DOHH2 (cell line): ENCODE measurements at regions not wholly inside any gene's neighbourhood (a gene's known extent, or its start where the extent isn't known, plus 50 kb on each side); places are given as distances from the start of the nearest gene placed in this dataset.
"Not testable (repeated sequence)": the region's sequence is repeated elsewhere in the genome, so short reads cannot be mapped to it uniquely, and the experiment has no call there.

Experiments
- H3F3A ChIP-seq: fragments of 200-600 bp; sonication (generic), shearing (Covaris generic); 2 replicates; pipeline ENCODE4 v1.6.0; 2016; ENCODE audit warnings: antibody characterized with exemption, mild to moderate bottlenecking; ENCODE audit not compliant: control insufficient read depth, insufficient read depth
- H3K27ac ChIP-seq: fragments of 200-600 bp; sonication (generic); 2 replicates; pipeline ENCODE4 v1.5.1; 2014; ENCODE audit warnings: low read depth, mild to moderate bottlenecking, low read length, moderate library complexity
- H3K27me3 ChIP-seq: fragments of 200-600 bp; sonication (generic); 2 replicates; pipeline ENCODE4 v1.6.1; 2014; ENCODE audit warnings: mild to moderate bottlenecking, low read length, mixed read lengths; ENCODE audit not compliant: control insufficient read depth
- H3K36me3 ChIP-seq: fragments of 200-600 bp; sonication (generic); 2 replicates; pipeline ENCODE4 v1.6.1; 2014; ENCODE audit warnings: mild to moderate bottlenecking, low read length, moderate library complexity, mixed read lengths; ENCODE audit not compliant: control insufficient read depth
- H3K4me1 ChIP-seq: fragments of 200-600 bp; sonication (generic); 2 replicates; pipeline ENCODE4 v1.6.1; 2014; ENCODE audit warnings: mild to moderate bottlenecking, low read length, mixed read lengths; ENCODE audit not compliant: control insufficient read depth
- H3K4me2 ChIP-seq: fragments of 200-600 bp; sonication (generic); 2 replicates; pipeline ENCODE4 v1.6.0; 2014; ENCODE audit warnings: mild to moderate bottlenecking, low read length, moderate library complexity
- H3K4me3 ChIP-seq: fragments of 200-600 bp; sonication (generic); 2 replicates; pipeline ENCODE4 v1.5.1; 2014; ENCODE audit warnings: mild to moderate bottlenecking, low read length, mixed read lengths
- H3K79me2 ChIP-seq: fragments of 200-600 bp; sonication (generic); 2 replicates; pipeline ENCODE4 v1.6.1; 2014; ENCODE audit warnings: mild to moderate bottlenecking, low read length, mixed read lengths; ENCODE audit not compliant: control insufficient read depth
- H3K9me2 ChIP-seq: fragments of 200-600 bp; sonication (generic); replicated peaks from 2 replicates; pipeline ENCODE4 v1.6.1; 2014; ENCODE audit warnings: mild to moderate bottlenecking, low read length, mixed read lengths; ENCODE audit not compliant: control insufficient read depth
- H3K9me3 ChIP-seq: fragments of 200-600 bp; sonication (generic); 2 replicates; pipeline ENCODE4 v1.6.1; 2014; ENCODE audit warnings: antibody characterized with exemption, low read length, mixed read lengths; ENCODE audit not compliant: control insufficient read depth, insufficient read depth
- H4K20me1 ChIP-seq: fragments of 200-600 bp; sonication (generic); 2 replicates; pipeline ENCODE4 v1.6.0; 2014; ENCODE audit warnings: low read depth, mild to moderate bottlenecking, antibody characterized with exemption, low read length, moderate library complexity; ENCODE audit not compliant: control insufficient read depth, insufficient read depth
- EZH2phosphoT487 ChIP-seq: fragments of 200-600 bp; sonication (generic); IDR thresholded peaks from 2 replicates; pipeline ENCODE4 v1.6.1; 2017; ENCODE audit warnings: borderline replicate concordance, mild to moderate bottlenecking, antibody characterized with exemption, low read length, moderate library complexity, mixed read lengths
- TF ChIP-seq, protein P1 (sequence below): fragments of 200-600 bp; sonication (generic); IDR thresholded peaks from one replicate; pipeline ENCODE4 v1.5.1; 2014; ENCODE audit warnings: antibody characterized with exemption, mild to moderate bottlenecking, low read depth, low read length; ENCODE audit not compliant: poor library complexity, severe bottlenecking

DNA sequence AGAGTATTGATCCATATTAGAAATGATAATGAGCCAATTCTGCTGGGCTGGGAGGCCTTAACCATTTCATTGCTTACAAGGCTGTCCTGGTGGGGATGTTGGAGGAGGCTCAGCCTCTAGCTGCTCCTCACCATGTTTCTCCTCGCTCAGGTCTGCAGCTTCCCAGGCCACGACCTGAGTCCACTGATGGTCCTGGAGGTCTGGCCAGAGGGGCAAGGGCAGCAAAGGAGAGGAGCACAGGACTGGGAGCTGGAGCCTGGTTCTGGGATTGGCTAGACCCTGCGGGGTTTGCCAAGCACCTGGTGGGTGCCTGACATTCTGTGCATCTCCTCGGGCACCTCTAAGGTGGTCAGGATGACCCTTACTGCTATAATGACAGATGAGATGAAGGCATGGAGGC, 92.6 kb downstream of the KIF26A start:
- H3K4me3 ChIP-seq, result no peak overlapping the region
- TF ChIP-seq, protein P1, sequence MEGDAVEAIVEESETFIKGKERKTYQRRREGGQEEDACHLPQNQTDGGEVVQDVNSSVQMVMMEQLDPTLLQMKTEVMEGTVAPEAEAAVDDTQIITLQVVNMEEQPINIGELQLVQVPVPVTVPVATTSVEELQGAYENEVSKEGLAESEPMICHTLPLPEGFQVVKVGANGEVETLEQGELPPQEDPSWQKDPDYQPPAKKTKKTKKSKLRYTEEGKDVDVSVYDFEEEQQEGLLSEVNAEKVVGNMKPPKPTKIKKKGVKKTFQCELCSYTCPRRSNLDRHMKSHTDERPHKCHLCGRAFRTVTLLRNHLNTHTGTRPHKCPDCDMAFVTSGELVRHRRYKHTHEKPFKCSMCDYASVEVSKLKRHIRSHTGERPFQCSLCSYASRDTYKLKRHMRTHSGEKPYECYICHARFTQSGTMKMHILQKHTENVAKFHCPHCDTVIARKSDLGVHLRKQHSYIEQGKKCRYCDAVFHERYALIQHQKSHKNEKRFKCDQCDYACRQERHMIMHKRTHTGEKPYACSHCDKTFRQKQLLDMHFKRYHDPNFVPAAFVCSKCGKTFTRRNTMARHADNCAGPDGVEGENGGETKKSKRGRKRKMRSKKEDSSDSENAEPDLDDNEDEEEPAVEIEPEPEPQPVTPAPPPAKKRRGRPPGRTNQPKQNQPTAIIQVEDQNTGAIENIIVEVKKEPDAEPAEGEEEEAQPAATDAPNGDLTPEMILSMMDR, result no peak
- no peak for TF ChIP-seq EZH2phosphoT487
- no peaks in the 10 kb centered on the region for H3F3A ChIP-seq
- H3K27ac ChIP-seq, result no peak overlapping the region
- no peak overlapping the region for H3K4me2 ChIP-seq
- H4K20me1 ChIP-seq, result no peaks in the 10 kb centered on the region
- no peaks in the 10 kb centered on the region for H3K27me3 ChIP-seq
- no peaks in the 10 kb centered on the region for H3K79me2 ChIP-seq
- no peaks in the 10 kb centered on the region for H3K9me2 ChIP-seq
- no peaks in the 10 kb centered on the region for H3K36me3 ChIP-seq
- peaks cover 20% of the 10 kb centered on the region for H3K4me1 ChIP-seq
- peaks cover 37% of the 10 kb centered on the region; the same call in 1 of the 2 replicates for H3K9me3 ChIP-seq

DNA sequence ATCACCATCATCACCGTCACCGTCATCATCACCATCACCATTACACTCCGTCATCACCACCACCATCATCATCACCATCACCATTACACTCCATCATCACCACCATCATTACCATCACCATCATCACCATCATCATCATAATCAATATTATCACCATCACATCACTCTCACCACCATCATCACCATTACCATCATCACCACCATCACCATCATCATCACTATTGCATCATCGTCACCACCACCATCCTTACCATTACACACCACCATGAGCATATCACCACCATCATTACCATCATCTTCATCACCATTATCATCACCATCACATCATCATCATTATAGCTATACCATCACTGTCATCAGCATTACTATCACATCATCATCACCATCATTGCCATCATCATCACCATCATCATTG, 93.7 kb downstream of the KIF26A start:
- no peaks in the 10 kb centered on the region for H4K20me1 ChIP-seq
- no peak for TF ChIP-seq EZH2phosphoT487
- TF ChIP-seq, protein P1, result no peak
- H3K27ac ChIP-seq, result no peak overlapping the region
- H3K9me3 ChIP-seq, result peaks cover 41% of the 10 kb centered on the region; the same call in 1 of the 2 replicates
- H3K4me3 ChIP-seq, result no peak overlapping the region
- no peaks in the 10 kb centered on the region for H3F3A ChIP-seq
- no peaks in the 10 kb centered on the region for H3K79me2 ChIP-seq
- no peak overlapping the region for H3K4me2 ChIP-seq
- no peaks in the 10 kb centered on the region for H3K27me3 ChIP-seq
- H3K36me3 ChIP-seq, result no peaks in the 10 kb centered on the region
- no peaks in the 10 kb centered on the region for H3K9me2 ChIP-seq
- H3K4me1 ChIP-seq, result peaks cover 10% of the 10 kb centered on the region

DNA sequence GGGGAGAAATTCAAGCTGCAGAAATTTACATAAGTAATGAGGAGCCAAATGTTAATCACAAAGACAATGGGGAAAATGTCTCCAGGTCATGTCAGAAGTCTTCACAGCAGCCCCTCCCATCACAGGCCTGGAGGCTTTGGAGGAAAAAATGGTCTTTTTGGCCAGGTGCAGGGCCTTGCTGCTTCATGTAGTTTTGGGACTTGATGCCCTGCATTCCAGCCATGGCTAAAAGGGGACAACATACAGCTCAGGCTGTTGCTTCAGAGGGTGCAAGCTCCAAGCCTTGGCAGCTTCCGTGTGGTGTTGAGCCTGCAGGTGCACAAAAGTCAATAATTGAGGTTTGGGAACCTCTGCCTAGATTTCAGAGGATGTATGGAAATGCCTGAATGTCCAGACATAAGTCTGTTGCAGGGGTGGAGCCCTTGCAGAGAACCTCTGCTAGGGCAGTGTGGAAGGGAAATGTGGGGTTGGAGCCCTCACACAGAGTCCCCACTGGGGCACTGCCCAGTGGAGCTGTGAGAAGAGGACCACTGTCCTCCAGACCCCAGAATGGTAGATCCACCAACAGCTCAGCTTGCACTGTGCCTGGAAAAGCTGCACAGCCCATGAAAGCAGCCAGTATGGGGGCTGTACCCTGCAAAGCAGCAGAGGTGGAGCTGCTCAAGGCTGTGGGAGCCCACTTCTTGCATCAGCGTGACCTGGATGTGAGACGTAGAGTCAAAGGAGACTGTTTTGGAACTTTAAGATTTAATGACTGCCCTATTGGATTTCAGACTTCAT, 95.8 kb downstream of the KIF26A start:
- H4K20me1 ChIP-seq, H3K36me3 ChIP-seq, H3K4me3 ChIP-seq, H3K27ac ChIP-seq, H3K9me2 ChIP-seq, H3K79me2 ChIP-seq, H3K27me3 ChIP-seq, H3F3A ChIP-seq, H3K4me1 ChIP-seq, H3K4me2 ChIP-seq: not testable (repeated sequence)
- H3K9me3 ChIP-seq, result peaks cover 36% of the 10 kb centered on the region; the same call in 1 of the 2 replicates

DNA sequence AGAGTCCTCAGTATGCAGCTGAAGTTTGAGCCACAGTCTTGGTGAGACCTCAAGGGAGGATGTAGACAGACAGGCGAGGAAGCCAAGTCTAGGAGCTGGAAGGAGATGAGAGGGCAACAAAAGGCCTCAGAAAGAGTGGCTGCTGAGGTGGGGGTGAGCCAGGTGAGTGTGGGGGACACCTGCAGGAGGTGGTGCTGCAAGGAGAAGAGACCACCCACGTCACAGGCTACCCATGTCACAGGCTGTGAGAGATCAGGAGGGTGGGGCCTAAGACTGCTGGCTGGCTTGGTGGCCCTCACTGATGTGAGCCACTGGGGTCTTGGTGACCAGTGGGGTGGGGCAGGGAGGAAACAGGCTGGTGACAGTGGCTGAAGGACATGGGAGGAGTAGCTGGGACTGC, 97.3 kb downstream of the KIF26A start:
- TF ChIP-seq, protein P1, result no peak
- no peak for TF ChIP-seq EZH2phosphoT487
- no peaks in the 10 kb centered on the region for H3K27me3 ChIP-seq
- no peaks in the 10 kb centered on the region for H3K36me3 ChIP-seq
- H4K20me1 ChIP-seq, result no peaks in the 10 kb centered on the region
- no peaks in the 10 kb centered on the region for H3K79me2 ChIP-seq
- H3K4me1 ChIP-seq, result peaks cover 18% of the 10 kb centered on the region
- peaks cover 36% of the 10 kb centered on the region; the same call in 1 of the 2 replicates for H3K9me3 ChIP-seq
- H3K9me2 ChIP-seq, result no peaks in the 10 kb centered on the region
- H3K27ac ChIP-seq, result no peak overlapping the region
- no peak overlapping the region for H3K4me2 ChIP-seq
- no peaks in the 10 kb centered on the region for H3F3A ChIP-seq
- H3K4me3 ChIP-seq, result no peak overlapping the region
